ENCODE measurements at regions not wholly inside any gene's neighbourhood (a gene's known extent, or its start where the extent isn't known, plus 50 kb on each side); places are given as distances from the start of the nearest gene placed in this dataset.

DNA sequence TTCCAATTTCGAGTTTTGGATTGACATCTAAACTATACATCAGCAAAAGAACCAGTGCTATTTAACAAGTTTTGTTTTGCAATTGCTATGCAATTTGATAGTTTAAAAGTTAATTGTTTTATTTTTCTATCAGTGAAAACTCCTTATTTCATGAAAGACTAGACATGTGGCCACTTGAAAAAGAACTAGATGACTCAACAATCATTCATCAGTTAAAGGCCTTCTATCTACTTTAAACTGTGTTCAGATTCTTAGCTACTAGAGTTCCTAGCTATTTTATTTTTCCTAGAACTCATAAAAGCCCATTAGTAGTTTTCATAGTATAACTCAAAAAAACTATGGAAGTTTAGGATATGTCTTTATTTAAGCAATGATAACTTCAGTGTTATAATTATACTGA is 104.6 kb upstream of the LSM8 start:
- TF ChIP-seq POLR2AphosphoS5 (IDR thresholded peaks at IDR 0.05; ENCODE audit: low read depth, low read length) (no peak), REST (IDR thresholded peaks at IDR 0.05; ENCODE audit: insufficient read depth in 1 of 2, low read depth in 2 of 2, low read length in 2 of 2) (no peak), FOXP2 (optimal IDR thresholded peaks at IDR 0.05; ENCODE audit: borderline replicate concordance, extremely low read depth, extremely low read length, insufficient read depth) (no peak), SIN3A (IDR thresholded peaks at IDR 0.05; ENCODE audit: borderline replicate concordance, insufficient read depth, low read length) (no peak)

DNA sequence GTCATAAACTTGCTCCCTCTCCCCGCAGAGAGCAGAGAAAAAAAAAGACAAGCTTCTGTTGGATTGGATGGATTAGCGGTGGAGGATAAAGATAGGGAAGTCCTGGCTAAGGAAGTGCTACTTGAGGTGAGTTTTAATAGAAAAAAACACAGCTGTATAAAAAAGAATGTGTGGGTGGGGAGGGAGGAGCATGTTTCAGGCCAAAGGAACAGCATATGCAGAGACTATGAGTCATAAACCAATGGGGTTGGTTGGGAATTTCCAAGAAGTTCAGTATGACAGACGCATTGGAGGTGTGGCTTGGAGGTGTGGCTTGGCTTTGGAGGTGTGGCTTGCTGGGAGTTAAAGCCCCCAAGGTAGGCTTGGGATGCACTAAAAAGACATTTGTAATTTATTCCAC is 103.0 kb upstream of the LSM8 start:
- TF ChIP-seq REST (IDR thresholded peaks at IDR 0.05; ENCODE audit: insufficient read depth in 1 of 2, low read depth in 2 of 2, low read length in 2 of 2) (no peak), SIN3A (IDR thresholded peaks at IDR 0.05; ENCODE audit: borderline replicate concordance, insufficient read depth, low read length) (no peak), TAF1 (IDR thresholded peaks at IDR 0.05; ENCODE audit: borderline replicate concordance, insufficient read depth, low read length) (no peak)

DNA sequence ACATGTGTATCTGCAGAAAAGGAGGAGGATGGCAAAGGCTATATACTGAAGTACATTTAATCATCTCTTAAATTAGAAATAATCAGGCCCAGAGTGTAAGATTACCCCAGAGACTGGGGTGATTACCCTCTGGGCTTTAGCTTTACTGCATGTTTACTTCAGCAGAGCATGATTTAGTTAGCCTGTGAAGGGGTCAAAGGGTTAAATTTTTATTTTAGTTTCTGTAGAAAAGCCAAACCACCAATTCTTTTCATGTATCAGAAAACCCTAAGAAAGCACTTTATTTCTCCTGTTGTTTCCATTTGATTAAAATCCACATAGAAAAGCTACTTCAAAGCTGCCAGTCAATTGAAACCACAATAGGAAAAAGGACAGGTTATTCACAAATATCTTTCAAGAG is 101.5 kb upstream of the LSM8 start:
- TF ChIP-seq REST (IDR thresholded peaks at IDR 0.05; ENCODE audit: insufficient read depth in 1 of 2, low read depth in 2 of 2, low read length in 2 of 2): no peak
- no peak for TF ChIP-seq TAF1 (IDR thresholded peaks at IDR 0.05; ENCODE audit: borderline replicate concordance, insufficient read depth, low read length)
- no peak for TF ChIP-seq POLR2AphosphoS5 (IDR thresholded peaks at IDR 0.05; ENCODE audit: low read depth, low read length)
- TF ChIP-seq SIN3A (IDR thresholded peaks at IDR 0.05; ENCODE audit: borderline replicate concordance, insufficient read depth, low read length): no peak
- no peak for TF ChIP-seq FOXP2 (optimal IDR thresholded peaks at IDR 0.05; ENCODE audit: borderline replicate concordance, extremely low read depth, extremely low read length, insufficient read depth)

DNA sequence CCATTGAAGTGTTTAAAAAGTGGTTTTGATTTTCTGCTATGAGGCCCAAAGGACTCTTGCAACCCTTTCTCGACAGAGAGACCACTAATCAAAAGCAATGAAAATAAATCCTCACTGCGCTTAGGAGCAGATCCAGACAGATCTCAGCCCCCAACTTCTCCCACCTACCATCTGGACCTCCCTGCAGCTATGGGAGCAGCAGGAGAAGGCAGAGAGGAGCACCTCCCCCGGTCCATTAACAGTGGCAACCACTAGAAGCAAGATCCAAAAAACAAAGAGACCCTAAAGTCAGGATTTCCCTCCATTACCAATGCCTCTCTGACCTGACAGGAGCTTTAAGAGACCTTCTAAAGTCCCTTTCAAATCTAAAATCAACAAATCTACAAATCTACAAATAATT is 99.0 kb upstream of the LSM8 start:
- no peak for TF ChIP-seq SIN3A (IDR thresholded peaks at IDR 0.05; ENCODE audit: borderline replicate concordance, insufficient read depth, low read length)
- TF ChIP-seq REST (IDR thresholded peaks at IDR 0.05; ENCODE audit: insufficient read depth in 1 of 2, low read depth in 2 of 2, low read length in 2 of 2): no peak
- TF ChIP-seq TAF1 (IDR thresholded peaks at IDR 0.05; ENCODE audit: borderline replicate concordance, insufficient read depth, low read length): no peak
- TF ChIP-seq POLR2AphosphoS5 (IDR thresholded peaks at IDR 0.05; ENCODE audit: low read depth, low read length): no peak
- no peak for TF ChIP-seq FOXP2 (optimal IDR thresholded peaks at IDR 0.05; ENCODE audit: borderline replicate concordance, extremely low read depth, extremely low read length, insufficient read depth)

GRCh38 chr7:118087126-118087525 is 96.8 kb upstream of the LSM8 start:
- TF ChIP-seq SIN3A (IDR thresholded peaks at IDR 0.05; ENCODE audit: borderline replicate concordance, insufficient read depth, low read length): no peak
- no peak for TF ChIP-seq REST (IDR thresholded peaks at IDR 0.05; ENCODE audit: insufficient read depth in 1 of 2, low read depth in 2 of 2, low read length in 2 of 2)
- no peak for TF ChIP-seq TAF1 (IDR thresholded peaks at IDR 0.05; ENCODE audit: borderline replicate concordance, insufficient read depth, low read length)
- TF ChIP-seq FOXP2 (optimal IDR thresholded peaks at IDR 0.05; ENCODE audit: borderline replicate concordance, extremely low read depth, extremely low read length, insufficient read depth): no peak
- no peak for TF ChIP-seq POLR2AphosphoS5 (IDR thresholded peaks at IDR 0.05; ENCODE audit: low read depth, low read length)

Data from PFSK-1 (cell line).